Hematopoietic multipotent progenitor cell treated with erythropoietin and hydrocortisone succinate and interleukin-3 and kit ligand, for 8 days (in vitro differentiated cells): ENCODE measurements at regions not wholly inside any gene's neighbourhood (a gene's known extent, or its start where the extent isn't known, plus 50 kb on each side); places are given as distances from the start of the nearest gene placed in this dataset.

ENCODE experiments used
- DNase-seq: peaks from one replicate; pipeline ENCODE4 v3.0.0-alpha.2; 2015

GRCh38 chr1:24983006-24983680, 53.1 kb upstream of the RUNX3 start:
- no peak for DNase-seq

- no peak for DNase-seq
Observed at GRCh38 chr1:24981631-24982005, 51.5 kb upstream of the RUNX3 start.

DNA sequence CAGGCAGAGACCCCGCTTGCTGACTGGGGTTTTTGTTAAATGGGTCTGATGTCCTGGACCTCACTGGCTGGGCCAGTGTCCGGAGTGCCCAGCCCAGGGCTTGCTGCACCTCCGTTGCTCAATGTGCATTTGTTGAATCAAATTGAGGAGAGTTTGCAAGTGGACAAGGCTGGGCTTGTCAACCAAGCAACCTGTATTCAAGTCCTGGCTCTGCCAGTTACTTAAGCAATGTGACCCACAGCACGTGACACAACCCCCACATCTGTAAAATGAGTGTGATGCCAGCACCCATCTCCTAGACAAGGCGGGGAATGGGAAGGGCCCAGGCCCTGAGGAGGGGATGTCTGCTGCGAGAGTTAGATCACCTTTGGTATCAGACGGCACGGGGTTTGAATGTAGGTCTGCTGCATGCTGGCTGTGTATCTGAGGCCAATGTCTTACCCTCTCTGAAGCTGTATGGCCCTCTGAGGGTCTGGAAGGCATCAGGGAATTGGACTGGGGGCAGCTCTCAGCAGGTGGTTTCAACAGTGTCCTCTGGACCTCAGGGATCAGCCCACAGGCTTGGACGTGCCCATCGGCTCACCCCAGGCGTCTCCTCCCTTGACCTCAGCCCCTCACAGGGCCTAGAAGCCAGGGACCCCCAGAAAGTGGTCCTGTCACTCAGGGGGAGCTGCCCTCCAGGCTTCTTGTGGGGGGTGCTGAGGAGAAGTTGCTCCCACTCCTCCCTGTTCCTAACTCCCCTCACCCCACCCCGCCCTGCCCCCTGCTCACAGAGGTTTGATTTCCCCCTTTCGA, 51.0 kb upstream of the RUNX3 start:
- no peak for DNase-seq
